ENCODE measurements at regions not wholly inside any gene's neighbourhood (a gene's known extent, or its start where the extent isn't known, plus 50 kb on each side); places are given as distances from the start of the nearest gene placed in this dataset.

DNA sequence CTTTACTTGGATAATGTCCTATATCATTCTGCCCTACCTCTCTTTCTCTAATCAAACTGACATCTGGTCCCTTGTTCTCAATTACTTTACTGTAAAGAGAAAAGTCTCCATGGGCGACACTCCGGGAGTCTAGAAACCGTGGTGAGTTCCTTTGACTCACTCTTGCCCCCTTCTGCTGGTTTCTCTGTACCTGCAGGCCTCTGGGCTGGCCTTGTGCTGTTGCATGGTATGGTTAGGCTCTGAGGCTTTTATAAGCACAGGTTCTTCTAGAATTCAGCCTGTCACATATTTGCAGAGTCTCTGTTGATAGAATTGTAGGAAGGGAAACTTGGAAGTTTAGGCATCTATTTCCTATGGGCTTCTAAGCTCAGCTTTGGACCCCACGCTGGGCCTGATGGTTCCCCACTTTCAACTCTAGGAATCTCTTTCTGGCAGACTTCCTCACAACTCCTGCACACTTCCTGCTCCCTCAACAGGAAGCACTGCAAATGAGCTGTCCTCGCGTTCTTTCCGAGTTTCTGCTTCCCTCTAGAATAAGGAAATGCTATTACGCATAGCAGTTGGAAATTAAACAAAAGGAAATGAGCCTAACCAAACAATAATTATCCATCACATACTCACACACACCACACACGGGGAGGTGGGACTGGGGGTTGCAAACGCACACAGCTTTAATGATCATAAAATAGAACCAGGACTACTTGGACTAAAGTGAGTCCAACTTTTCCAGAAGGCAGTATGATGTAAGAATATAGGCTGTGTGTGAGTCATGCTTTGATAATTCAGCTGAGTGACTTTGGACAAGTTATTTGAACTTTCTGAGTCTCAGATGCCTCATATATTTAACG lies 683.3 kb downstream of the QKI start:
- Histone ChIP-seq H3K9ac (ENCODE audit: low read length) (no peak overlapping the region), H3K36me3 (replicated peaks; ENCODE audit: low read depth, low read length) (no peaks in the 10 kb centered on the region), H3K27me3 (ENCODE audit: low read depth, low read length) (no peaks in the 10 kb centered on the region), H3K4me3 (ENCODE audit: low read length) (no peak overlapping the region), H4K20me1 (ENCODE audit: insufficient read depth, low read length) (no peaks in the 10 kb centered on the region), H3K27ac (ENCODE audit: low read length) (no peak overlapping the region), H3K4me2 (ENCODE audit: low read length) (no peak overlapping the region), H3K79me2 (ENCODE audit: low read length) (no peaks in the 10 kb centered on the region), H2AFZ (ENCODE audit: low read depth, low read length) (no peak overlapping the region), H3K4me1 (ENCODE audit: low read length) (no peaks in the 10 kb centered on the region), H3K9me3 (ENCODE audit: insufficient read depth, low read length) (no peaks in the 10 kb centered on the region)
- TF ChIP-seq, protein P1, sequence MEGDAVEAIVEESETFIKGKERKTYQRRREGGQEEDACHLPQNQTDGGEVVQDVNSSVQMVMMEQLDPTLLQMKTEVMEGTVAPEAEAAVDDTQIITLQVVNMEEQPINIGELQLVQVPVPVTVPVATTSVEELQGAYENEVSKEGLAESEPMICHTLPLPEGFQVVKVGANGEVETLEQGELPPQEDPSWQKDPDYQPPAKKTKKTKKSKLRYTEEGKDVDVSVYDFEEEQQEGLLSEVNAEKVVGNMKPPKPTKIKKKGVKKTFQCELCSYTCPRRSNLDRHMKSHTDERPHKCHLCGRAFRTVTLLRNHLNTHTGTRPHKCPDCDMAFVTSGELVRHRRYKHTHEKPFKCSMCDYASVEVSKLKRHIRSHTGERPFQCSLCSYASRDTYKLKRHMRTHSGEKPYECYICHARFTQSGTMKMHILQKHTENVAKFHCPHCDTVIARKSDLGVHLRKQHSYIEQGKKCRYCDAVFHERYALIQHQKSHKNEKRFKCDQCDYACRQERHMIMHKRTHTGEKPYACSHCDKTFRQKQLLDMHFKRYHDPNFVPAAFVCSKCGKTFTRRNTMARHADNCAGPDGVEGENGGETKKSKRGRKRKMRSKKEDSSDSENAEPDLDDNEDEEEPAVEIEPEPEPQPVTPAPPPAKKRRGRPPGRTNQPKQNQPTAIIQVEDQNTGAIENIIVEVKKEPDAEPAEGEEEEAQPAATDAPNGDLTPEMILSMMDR (IDR thresholded peaks at IDR 0.05; ENCODE audit: low read depth, low read length) = no peak
- no peak for TF ChIP-seq EZH2phosphoT487 (IDR thresholded peaks at IDR 0.05; ENCODE audit: low read depth)

DNA sequence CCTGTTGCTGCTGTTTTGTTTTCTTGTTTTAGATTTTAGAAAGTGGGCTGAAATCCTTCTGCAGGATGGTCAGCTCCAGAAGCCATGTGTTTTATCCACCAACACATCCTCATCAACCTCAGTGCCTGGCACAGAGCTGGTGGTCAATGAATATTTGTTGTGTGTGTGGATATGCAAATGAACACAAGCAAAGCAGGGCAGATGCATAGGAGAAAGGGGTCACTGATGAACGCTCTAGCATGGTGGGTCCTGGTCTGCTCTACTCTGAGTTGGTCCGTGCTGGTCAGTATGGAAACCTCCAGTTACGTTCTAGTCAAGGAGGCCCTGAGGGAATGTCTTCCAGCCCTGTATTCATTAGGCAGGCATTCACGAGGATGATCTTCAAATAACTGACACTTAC lies 682.5 kb downstream of the QKI start:
- H3K27me3 ChIP-seq (ENCODE audit: low read depth, low read length) = no peaks in the 10 kb centered on the region
- H3K9me3 ChIP-seq (ENCODE audit: insufficient read depth, low read length) = no peaks in the 10 kb centered on the region
- H3K4me1 ChIP-seq (ENCODE audit: low read length) = no peaks in the 10 kb centered on the region
- H3K36me3 ChIP-seq (replicated peaks; ENCODE audit: low read depth, low read length) = no peaks in the 10 kb centered on the region
- H3K9ac ChIP-seq (ENCODE audit: low read length) = no peak overlapping the region
- H4K20me1 ChIP-seq (ENCODE audit: insufficient read depth, low read length) = no peaks in the 10 kb centered on the region
- H3K4me2 ChIP-seq (ENCODE audit: low read length) = no peak overlapping the region
- no peak overlapping the region for H3K4me3 ChIP-seq (ENCODE audit: low read length)
- no peak for TF ChIP-seq EZH2phosphoT487 (IDR thresholded peaks at IDR 0.05; ENCODE audit: low read depth)
- TF ChIP-seq, protein P1 (IDR thresholded peaks at IDR 0.05; ENCODE audit: low read depth, low read length) = no peak
- no peak overlapping the region for H2AFZ ChIP-seq (ENCODE audit: low read depth, low read length)
- H3K27ac ChIP-seq (ENCODE audit: low read length) = no peak overlapping the region
- no peaks in the 10 kb centered on the region for H3K79me2 ChIP-seq (ENCODE audit: low read length)

DNA sequence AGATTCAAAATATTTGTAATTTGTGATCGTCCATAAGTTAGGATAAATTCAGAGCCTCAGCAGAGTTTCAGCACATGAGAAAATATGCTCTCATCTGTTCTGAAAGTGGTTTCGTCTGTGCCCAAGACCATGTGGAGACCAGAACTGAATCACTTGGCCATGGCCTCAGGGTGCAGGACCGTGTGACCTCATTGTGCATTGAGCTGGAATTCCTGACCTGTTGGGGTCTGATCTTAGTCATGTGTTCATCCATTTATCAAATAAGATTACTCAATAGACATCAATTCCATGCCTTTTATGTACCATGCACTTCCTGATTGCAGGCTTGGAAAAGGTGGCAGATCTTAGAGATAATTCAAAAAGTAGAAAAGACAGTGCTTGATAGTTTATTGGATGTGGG lies 680.5 kb downstream of the QKI start:
- Histone ChIP-seq H3K9me3 (ENCODE audit: insufficient read depth, low read length) (no peaks in the 10 kb centered on the region), H3K36me3 (replicated peaks; ENCODE audit: low read depth, low read length) (no peaks in the 10 kb centered on the region), H4K20me1 (ENCODE audit: insufficient read depth, low read length) (no peaks in the 10 kb centered on the region), H3K4me3 (ENCODE audit: low read length) (no peak overlapping the region), H3K27ac (ENCODE audit: low read length) (no peak overlapping the region), H3K4me1 (ENCODE audit: low read length) (no peaks in the 10 kb centered on the region), H3K79me2 (ENCODE audit: low read length) (no peaks in the 10 kb centered on the region), H3K27me3 (ENCODE audit: low read depth, low read length) (no peaks in the 10 kb centered on the region), H2AFZ (ENCODE audit: low read depth, low read length) (no peak overlapping the region), H3K9ac (ENCODE audit: low read length) (no peak overlapping the region), H3K4me2 (ENCODE audit: low read length) (no peak overlapping the region)
- TF ChIP-seq, protein P1 (IDR thresholded peaks at IDR 0.05; ENCODE audit: low read depth, low read length) = no peak

DNA sequence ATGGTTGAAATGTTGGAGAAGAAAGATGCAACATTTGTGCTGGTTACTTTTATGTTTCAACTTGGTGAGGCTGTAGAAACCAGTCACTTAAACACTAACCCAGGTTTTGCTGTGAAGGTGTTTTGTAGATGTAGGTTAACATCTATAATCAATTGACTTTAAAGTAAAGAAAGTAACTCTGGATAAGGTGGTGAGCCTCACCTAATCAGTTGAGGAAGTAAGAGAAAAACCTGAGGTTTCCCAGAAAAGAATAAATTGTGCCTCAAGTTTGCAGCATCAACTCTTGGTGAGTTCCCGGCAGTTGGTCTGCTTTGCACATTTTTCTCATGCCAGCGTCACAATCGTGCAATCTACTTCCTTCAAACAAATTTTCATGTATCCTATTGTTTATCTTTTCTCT lies 673.4 kb downstream of the QKI start:
- TF ChIP-seq EZH2phosphoT487 (IDR thresholded peaks at IDR 0.05; ENCODE audit: low read depth) = no peak
- TF ChIP-seq, protein P1 (IDR thresholded peaks at IDR 0.05; ENCODE audit: low read depth, low read length) = no peak
- no peak overlapping the region for H3K9ac ChIP-seq (ENCODE audit: low read length)
- H3K4me2 ChIP-seq (ENCODE audit: low read length) = no peak overlapping the region
- no peaks in the 10 kb centered on the region for H3K4me1 ChIP-seq (ENCODE audit: low read length)
- H3K9me3 ChIP-seq (ENCODE audit: insufficient read depth, low read length) = no peaks in the 10 kb centered on the region
- no peaks in the 10 kb centered on the region for H3K27me3 ChIP-seq (ENCODE audit: low read depth, low read length)
- no peak overlapping the region for H3K27ac ChIP-seq (ENCODE audit: low read length)
- H3K36me3 ChIP-seq (replicated peaks; ENCODE audit: low read depth, low read length) = no peaks in the 10 kb centered on the region
- H3K79me2 ChIP-seq (ENCODE audit: low read length) = no peaks in the 10 kb centered on the region
- no peaks in the 10 kb centered on the region for H4K20me1 ChIP-seq (ENCODE audit: insufficient read depth, low read length)
- no peak overlapping the region for H2AFZ ChIP-seq (ENCODE audit: low read depth, low read length)
- H3K4me3 ChIP-seq (ENCODE audit: low read length) = no peak overlapping the region
